NCI-H460 (cell line): ENCODE measurements at regions not wholly inside any gene's neighbourhood (a gene's known extent, or its start where the extent isn't known, plus 50 kb on each side); places are given as distances from the start of the nearest gene placed in this dataset.

Experiments used
- DNase-seq: peaks from one replicate; pipeline ENCODE4 v3.0.0-alpha.2; 2016; ENCODE audit warnings: low read depth; ENCODE audit errors: extremely low read depth

GRCh38 chr6:102571236-102571908 lies 1177.9 kb downstream of the GRIK2 start:
- no peak for DNase-seq

DNA sequence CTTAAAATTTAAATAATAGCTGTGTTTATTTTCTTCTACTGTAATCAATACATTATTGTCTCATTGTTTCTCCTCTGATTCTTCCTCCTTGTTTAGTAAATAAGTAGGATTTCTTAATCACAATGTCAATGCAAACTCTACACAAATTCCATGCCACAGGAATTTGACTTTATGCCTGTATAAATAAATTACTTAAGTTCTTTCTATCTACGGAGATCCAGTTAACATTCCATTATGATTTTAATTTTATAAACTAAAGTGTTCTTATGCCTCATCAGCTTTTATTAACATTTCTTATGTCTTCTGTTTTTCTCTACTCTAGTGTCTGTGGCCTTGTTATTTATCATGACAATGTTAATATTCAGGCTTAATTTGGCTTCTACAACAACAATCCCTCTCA lies 1169.2 kb downstream of the GRIK2 start:
- DNase-seq, result no peak

- no peak for DNase-seq
Observed at GRCh38 chr6:102553214-102553613, 1159.7 kb downstream of the GRIK2 start.

GRCh38 chr6:102549221-102549874 lies 1155.8 kb downstream of the GRIK2 start:
- DNase-seq, result no peak

DNA sequence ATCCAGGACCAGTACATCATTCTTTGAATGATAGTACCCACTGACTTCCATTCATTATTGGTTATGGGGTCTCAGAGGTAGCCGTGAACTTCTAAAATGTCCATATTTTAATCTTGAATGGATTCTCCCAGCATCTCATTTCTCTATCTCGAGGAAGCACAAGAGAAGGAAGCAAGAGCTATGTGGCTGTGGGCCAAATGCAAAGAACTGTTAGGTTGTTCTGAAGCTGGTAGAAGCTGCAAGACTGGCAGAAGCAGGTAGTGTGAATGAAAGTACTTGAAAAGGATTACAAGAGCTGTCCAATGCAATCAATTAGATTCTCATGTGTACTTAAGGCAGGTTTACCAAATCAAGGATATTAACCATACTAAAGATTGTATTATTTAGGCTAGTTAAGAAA lies 1131.8 kb downstream of the GRIK2 start:
- DNase-seq, result no peak

DNA sequence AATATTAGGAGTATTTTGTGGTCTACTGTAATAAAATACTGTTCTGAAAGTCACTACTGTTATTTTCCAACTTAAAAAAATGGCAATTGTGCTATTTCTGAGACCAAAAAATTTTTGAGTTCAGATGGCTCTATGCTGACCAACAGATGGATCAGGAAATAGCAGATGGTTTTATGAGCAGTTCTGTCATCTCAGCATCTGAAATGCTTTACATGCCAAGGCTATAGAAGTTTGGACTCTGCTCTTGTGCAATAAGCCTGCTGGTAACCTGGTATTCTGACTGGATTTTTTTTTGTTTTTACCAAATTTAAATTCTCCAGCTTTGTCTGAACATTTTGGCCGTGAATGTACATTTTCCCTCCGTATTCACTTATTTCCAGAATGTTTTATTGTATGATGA lies 1127.5 kb downstream of the GRIK2 start:
- no peak for DNase-seq

DNA sequence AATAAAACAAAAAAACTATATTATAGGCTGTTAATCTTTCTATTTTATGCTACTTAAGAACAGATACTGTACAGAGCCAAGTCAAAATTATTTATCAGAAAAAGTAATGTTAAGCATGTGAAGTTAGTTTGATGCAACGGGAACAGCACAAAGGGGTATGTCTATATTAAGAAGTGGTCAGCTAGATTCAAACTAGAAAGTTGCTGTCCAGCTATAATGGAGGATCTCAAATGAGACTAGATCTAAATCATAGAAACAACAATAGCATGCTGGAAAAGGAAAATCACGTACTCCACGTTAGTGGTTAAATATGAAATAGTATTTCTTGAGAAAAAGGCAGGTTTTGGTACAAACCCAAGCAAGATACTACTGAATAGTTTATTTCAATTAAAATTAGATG lies 1124.0 kb downstream of the GRIK2 start:
- no peak for DNase-seq

DNA sequence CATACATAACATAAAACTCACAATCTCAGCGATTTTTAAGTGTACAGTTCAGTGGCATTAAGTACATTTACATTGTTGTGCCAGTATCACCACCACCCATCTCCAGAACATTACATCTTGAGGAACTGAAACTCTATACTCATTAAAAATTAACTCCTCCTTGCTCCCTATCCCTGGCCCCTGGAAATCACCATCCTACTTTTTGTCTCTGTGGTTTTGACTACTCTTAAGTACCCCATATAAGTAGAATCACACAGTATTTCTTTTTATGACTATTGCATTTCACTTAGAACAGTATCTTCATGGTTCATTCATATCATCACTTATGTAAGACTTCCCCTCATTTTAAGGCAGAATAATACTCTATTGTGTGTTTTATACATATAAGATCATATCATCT lies 1108.1 kb downstream of the GRIK2 start:
- no peak for DNase-seq

DNA sequence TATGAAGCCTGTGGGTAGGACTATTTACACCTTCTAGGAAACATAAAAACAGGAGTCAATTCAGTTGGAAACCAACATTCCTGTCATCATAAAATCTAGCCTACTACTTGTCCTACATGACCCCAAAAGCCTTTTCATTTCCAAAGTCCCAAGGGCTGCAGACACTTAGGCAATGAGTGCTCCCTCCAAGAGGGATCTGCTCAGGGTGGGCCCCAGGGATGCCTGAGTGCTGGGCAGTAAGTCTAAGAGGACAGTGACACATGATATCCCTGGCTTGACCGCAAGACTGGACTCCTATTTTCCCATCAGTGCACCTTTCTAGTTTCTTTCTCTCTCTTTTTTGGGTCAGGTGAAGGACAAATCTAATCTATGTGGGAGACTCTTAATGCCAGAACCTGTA lies 1101.3 kb downstream of the GRIK2 start:
- no peak for DNase-seq

DNA sequence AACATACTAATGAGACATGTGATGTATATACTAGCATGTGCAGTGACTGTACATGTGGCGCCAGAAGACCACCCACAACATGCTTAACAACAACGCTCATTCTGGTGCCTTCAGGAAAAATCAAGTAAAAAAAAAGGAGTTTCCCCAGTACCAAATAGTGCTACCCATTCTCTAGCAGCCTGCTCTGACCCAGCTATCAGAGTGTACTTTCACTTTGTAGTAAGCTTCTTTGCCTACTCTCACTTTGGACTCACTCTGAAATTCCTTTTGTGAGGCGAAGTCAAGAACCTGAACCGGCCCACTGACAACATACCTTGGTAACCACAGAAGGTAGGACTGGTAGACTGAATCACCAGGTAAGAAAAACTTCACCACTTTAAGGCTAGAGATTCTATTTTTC lies 1100.0 kb downstream of the GRIK2 start:
- no peak for DNase-seq

DNA sequence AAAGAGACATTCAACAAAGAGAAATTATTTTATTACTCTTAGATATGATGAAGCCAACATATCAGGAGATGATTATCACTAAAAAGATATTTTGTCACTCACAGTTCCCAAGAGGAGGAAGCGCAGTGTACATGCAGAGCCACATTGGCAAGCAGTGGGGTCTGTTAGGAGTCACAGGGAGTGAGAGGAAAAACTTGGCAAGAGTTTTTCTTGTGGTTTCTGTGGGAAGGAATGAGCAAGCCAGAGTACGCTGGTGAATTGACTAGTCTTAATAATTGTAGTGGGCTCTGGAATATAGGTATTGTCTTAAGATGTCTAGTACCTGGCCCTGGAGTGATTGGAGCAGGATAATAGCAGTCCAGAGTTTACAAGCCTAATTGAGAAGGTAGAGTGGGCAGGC lies 1095.2 kb downstream of the GRIK2 start:
- DNase-seq, result no peak

- DNase-seq, result no peak
Observed at GRCh38 chr6:102485480-102485879, 1092.0 kb downstream of the GRIK2 start.

DNA sequence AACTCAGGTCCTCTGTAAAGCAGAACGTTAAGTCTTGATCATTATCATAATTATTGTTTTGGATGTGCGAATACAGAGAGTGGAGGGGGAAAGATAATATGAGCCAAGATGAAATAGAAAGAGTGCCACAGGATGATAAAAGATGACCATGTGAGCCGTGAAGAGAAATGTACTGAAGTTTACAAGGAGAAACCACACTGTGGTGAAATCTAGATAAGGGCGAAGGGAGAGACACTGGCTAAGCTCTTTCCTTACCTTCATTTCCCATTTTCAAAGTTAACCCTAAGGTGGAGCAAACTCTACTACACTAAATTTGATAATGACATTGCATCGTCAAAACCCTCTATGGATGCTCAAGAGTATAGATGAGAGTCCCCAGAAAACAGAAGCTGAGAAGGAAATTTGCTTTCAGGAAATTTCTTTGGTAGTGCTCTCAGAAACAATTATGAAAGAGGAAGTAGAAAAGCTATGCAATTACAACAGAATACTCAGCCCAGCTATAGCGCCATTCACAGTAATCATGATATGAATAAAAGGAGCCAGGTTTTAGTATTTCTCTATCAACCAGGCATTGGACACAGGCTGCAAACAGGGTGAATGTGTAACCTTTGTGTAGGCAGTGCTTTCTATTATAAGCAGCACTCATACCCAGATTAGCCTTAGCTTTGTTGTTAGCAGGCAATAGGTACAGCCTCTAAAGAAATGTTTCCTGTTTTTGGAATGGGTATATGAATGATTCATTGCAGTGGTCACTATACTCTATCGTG lies 1080.7 kb downstream of the GRIK2 start:
- no peak for DNase-seq

DNA sequence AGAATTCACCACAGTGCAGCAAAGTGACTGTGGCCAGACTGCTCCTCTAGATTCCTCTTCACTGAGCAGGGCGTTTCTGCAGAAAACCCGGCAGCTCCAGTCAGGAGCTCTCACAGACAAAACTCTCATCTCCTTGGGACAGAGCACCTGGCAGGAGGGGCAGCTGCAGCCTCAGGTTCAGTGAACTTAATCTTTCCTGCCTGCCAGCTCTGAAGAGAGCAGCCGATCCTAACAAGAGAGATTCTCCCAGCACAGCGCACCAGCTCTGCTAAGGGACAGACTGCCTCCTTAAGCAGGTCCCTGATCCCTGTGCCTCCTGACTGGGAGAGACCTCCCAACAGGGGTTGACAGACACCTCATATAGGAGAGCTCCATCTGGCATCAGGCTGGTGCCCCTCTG lies 1065.5 kb downstream of the GRIK2 start:
- DNase-seq, result no peak

DNA sequence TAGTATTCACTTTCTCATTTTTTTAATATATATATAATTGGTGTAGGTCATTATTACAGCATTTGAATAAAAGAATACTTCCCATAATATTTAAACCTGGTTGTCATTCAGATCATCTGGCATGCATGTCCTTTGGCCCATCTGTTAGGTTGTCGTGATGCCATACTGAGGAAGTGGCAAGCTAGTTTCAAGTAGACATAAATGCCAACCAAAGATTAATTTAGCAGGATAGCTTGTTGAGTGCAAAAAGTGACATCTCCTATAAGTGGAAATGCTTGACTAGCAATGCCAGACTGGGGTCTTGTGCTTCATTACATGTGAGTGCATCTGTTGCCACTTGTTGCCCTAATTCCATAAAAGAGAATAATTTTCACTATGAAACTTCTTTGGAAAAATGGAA lies 1044.7 kb downstream of the GRIK2 start:
- no peak for DNase-seq

DNA sequence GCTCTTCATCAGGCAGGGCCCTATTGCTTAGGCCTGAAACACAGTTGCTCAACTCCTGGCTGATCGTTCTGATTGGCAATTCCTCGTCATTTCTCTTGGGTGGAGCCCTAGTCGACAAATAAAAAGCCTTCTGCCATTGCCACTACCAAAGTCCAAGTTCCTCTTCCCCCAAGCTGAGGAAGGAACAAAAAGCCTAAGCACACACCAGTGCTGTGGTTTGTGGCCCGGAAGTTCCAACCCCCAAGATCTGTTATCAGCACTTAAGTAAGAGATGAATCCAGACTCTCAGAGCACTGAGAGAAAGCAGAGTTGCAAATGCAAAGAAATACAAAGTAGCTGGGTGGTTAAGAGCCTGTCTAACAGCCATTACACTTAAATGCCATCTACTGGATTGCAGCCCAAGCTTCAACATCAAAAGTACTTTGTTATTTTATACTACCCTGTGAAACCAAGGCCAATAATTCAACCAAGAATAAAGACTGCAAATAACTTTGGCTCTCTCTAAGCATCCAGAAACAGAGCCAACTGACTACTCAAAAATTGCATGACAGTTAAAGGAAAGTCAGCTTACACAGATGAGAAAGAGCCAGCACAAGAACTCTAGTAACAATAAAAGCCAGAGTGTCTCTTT lies 1024.0 kb downstream of the GRIK2 start:
- no peak for DNase-seq

- no peak for DNase-seq
Observed at GRCh38 chr6:102415891-102416290, 1022.4 kb downstream of the GRIK2 start.

- DNase-seq, result no peak
Observed at GRCh38 chr6:102411796-102412195, 1018.3 kb downstream of the GRIK2 start.

DNA sequence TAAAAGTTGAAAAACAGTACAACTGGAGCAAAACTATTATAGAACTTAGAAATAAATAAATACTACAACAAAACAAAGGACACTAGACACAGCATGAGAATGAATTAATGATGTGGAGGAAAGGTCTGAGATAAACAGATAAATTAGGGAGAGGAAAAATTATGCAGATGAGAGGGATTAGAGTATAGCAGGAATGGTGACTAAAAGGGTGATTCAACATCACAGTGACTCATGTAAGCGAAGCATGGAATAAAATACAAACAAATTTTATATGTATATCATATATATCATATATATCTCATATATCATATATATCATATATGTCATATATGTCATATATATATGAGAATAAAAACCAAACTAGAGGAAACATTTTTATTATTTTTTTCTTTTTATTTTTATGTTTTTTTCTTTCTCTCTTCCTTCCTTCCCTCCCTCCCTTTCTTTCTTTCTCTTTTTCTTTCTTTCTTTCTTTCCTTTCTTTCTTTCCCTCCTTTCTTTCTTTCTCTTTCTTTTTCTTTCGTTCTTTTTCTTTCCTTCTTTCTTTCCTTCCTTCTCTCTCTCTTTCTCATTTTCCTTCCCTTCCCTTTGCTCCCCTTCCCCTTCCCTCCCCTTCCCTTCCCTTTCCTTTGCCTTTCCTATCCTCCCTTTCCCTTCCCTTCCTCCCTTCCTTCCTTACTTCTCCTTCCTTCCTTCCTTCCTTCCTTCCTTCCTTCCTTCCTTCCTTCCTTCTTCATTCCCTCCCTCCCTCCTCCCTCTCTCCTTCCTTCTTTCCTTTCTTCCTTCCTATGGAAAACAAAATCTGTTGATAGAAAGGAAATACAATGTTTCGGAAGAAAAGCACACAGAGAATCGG lies 1014.6 kb downstream of the GRIK2 start:
- DNase-seq, result no peak

DNA sequence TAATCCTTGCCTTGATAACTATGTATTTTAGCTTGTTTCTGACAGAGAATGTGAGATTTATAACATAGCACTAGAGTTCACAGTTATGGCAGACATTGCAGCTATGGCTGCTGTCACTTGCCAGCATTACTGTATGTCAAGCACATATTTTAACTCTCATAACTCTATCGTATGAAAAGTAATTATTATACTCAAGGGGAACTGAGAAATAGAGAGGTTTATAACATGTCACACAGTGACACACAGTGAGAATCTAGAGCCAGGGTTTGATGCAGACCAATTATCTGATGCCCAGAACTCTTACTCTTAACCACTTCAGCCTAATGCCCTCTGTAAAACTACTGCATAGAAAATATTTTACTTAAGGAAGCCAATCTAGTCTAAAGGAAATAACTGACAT lies 1012.4 kb downstream of the GRIK2 start:
- no peak for DNase-seq
